ENCODE measurements at regions not wholly inside any gene's neighbourhood (a gene's known extent, or its start where the extent isn't known, plus 50 kb on each side); places are given as distances from the start of the nearest gene placed in this dataset.
A peak's percentile ranks its signal among the peaks of the same experiment; 100 is the strongest.
"Not testable (repeated sequence)": the region's sequence is repeated elsewhere in the genome, so short reads cannot be mapped to it uniquely, and the experiment has no call there.

GRCh38 chr2:237238249-237238648 is 152.6 kb downstream of the COPS8 start:
- DNase-seq (ENCODE audit: extremely low read depth, low read depth): no peak

- DNase-seq (ENCODE audit: extremely low read depth, low read depth): no peak
Measured at GRCh38 chr2:237240252-237240651, 154.6 kb downstream of the COPS8 start.

GRCh38 chr2:237240868-237241267 is 155.2 kb downstream of the COPS8 start:
- DNase-seq (ENCODE audit: extremely low read depth, low read depth): not testable (repeated sequence)

GRCh38 chr2:237242091-237242536 is 156.4 kb downstream of the COPS8 start:
- no peak for DNase-seq (ENCODE audit: extremely low read depth, low read depth)

- no peak for DNase-seq (ENCODE audit: extremely low read depth, low read depth)
Measured at GRCh38 chr2:237243487-237243886, 157.8 kb downstream of the COPS8 start.

GRCh38 chr2:237244178-237244577 is 158.5 kb downstream of the COPS8 start:
- no peak for DNase-seq (ENCODE audit: extremely low read depth, low read depth)

- DNase-seq (ENCODE audit: extremely low read depth, low read depth): no peak
Measured at GRCh38 chr2:237244976-237245646, 159.4 kb downstream of the COPS8 start.

GRCh38 chr2:237250599-237250998 is 163.4 kb downstream of the COL6A3 start:
- no peak for DNase-seq (ENCODE audit: extremely low read depth, low read depth)

- no peak for DNase-seq (ENCODE audit: extremely low read depth, low read depth)
Measured at GRCh38 chr2:237251986-237252385, 162.0 kb downstream of the COL6A3 start.

GRCh38 chr2:237253046-237253702 is 160.8 kb downstream of the COL6A3 start:
- peak; percentile 34 for DNase-seq (ENCODE audit: extremely low read depth, low read depth)

- no peak for DNase-seq (ENCODE audit: extremely low read depth, low read depth)
Measured at GRCh38 chr2:237254369-237254861, 159.5 kb downstream of the COL6A3 start.

- no peak for DNase-seq (ENCODE audit: extremely low read depth, low read depth)
Measured at GRCh38 chr2:237254911-237255578, 158.9 kb downstream of the COL6A3 start.

GRCh38 chr2:237256887-237257286 is 157.1 kb downstream of the COL6A3 start:
- DNase-seq (ENCODE audit: extremely low read depth, low read depth): no peak

- no peak for DNase-seq (ENCODE audit: extremely low read depth, low read depth)
Measured at GRCh38 chr2:237257471-237257951, 156.5 kb downstream of the COL6A3 start.

- DNase-seq (ENCODE audit: extremely low read depth, low read depth): no peak
Measured at GRCh38 chr2:237258116-237258515, 155.8 kb downstream of the COL6A3 start.

GRCh38 chr2:237258615-237259014 is 155.3 kb downstream of the COL6A3 start:
- no peak for DNase-seq (ENCODE audit: extremely low read depth, low read depth)

GRCh38 chr2:237259201-237259600 is 154.8 kb downstream of the COL6A3 start:
- no peak for DNase-seq (ENCODE audit: extremely low read depth, low read depth)

- DNase-seq (ENCODE audit: extremely low read depth, low read depth): no peak
Measured at GRCh38 chr2:237260039-237260620, 153.8 kb downstream of the COL6A3 start.

- no peak for DNase-seq (ENCODE audit: extremely low read depth, low read depth)
Measured at GRCh38 chr2:237260686-237261085, 153.3 kb downstream of the COL6A3 start.

GRCh38 chr2:237261327-237261726 is 152.6 kb downstream of the COL6A3 start:
- no peak for DNase-seq (ENCODE audit: extremely low read depth, low read depth)

Measured in NCI-H460 (cell line).